Activated CD8-positive, alpha-beta T cell treated with anti-CD3 and anti-CD28 coated beads for 36 hours (primary cell): ENCODE measurements at regions not wholly inside any gene's neighbourhood (a gene's known extent, or its start where the extent isn't known, plus 50 kb on each side); places are given as distances from the start of the nearest gene placed in this dataset.
A peak's percentile ranks its signal among the peaks of the same experiment; 100 is the strongest.

Source experiments
- ATAC-seq: fragments of 200-7000 bp; cut with Tn5 transposase; one replicate; pipeline ENCODE4 v1.10.0; 2021; ENCODE audit warnings: mild to moderate bottlenecking, moderate library complexity
- CTCF ChIA-PET: fragments of 350-600 bp; sonication (Branson Sonifier 250); formaldehyde crosslinking; loops from one replicate; lab custom pipeline; 2021; ENCODE audit warnings: antibody characterized with exemption; lab: Charles Lee
- POLR2A ChIA-PET: fragments of 350-600 bp; sonication (Branson Sonifier 250); formaldehyde crosslinking; loops from one replicate; lab custom pipeline; 2021; ENCODE audit warnings: antibody characterized with exemption; lab: Charles Lee
- DNase-seq: peaks from one replicate; pipeline ENCODE4 v3.0.0-alpha.2; 2020
- H3K27ac Mint-ChIP-seq: one replicate; pipeline ENCODE4 v1.8.0; 2021; ENCODE audit warnings: mild to moderate bottlenecking, mixed read lengths
- H3K27me3 Mint-ChIP-seq: one replicate; pipeline ENCODE4 v1.8.0; 2021; ENCODE audit warnings: mixed read lengths
- H3K36me3 Mint-ChIP-seq: one replicate; pipeline ENCODE4 v1.8.0; 2021; ENCODE audit warnings: low read depth, mixed read lengths
- H3K4me1 Mint-ChIP-seq: one replicate; pipeline ENCODE4 v1.8.0; 2021; ENCODE audit warnings: low read depth, mixed read lengths
- H3K4me3 Mint-ChIP-seq: one replicate; pipeline ENCODE4 v1.8.0; 2021; ENCODE audit warnings: mild to moderate bottlenecking, moderate library complexity, mixed read lengths
- H3K9me3 Mint-ChIP-seq: one replicate; pipeline ENCODE4 v1.8.0; 2021; ENCODE audit warnings: mixed read lengths
- intact Hi-C: fragments of 100-400 bp; cut with micrococcal nuclease; formaldehyde crosslinking; loops from one replicate; pipeline ENCODE4 v1.10.0; 2022
- TF ChIP-seq, protein P1 (sequence below): fragments of 200-600 bp; IDR thresholded peaks from one replicate; pipeline ENCODE4 v1.8.0; 2022; ENCODE audit warnings: antibody characterized with exemption, mild to moderate bottlenecking

DNA sequence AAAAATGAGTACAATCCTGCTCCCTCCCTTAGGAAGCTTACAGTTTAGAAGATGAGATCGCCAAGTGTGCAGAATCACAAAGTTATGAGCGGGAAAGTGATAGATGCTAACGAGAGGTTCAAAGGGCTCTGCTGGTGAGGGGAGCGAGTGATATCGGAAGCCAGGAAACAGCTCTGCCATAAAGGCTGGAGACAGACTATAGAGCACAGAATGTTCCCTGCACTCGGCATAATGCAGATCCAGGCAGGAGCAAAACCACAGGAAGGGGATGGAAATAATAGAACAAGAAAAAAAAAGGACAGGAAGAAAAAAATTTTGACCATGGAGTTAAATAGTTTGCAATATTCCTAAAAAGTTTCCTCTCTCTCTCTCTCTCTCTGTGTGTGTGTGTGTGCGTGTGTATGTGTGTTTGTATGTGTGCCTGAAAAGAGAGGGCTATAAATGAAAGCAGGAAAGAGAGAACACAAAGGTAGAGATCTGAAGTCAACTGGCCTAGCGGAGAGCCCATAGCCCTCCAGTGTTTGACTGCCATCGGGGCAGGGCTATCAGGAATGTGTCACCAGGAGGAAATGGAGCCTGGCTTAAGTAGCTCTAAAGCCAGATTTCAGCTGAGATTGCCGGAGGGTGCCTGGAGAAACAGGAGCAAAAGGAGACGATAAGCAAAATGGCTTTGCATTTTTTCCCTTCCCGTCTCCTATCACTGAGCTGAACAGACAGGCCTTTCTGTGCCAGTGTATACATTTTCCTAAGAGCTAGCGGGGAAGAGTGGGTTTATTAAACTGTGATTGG is 175.8 kb upstream of the LYZL1 start:
- H3K4me1 Mint-ChIP-seq, result no peaks in the 10 kb centered on the region
- ATAC-seq, result no peak
- H3K36me3 Mint-ChIP-seq, result no peaks in the 10 kb centered on the region
- intact Hi-C loops, result no loop called here
- POLR2A ChIA-PET, result no interaction called here
- H3K4me3 Mint-ChIP-seq, result no peak overlapping the region
- peaks cover 7% of the 10 kb centered on the region for H3K9me3 Mint-ChIP-seq
- peaks cover 2% of the 10 kb centered on the region for H3K27me3 Mint-ChIP-seq
- H3K27ac Mint-ChIP-seq, result no peak overlapping the region
- TF ChIP-seq, protein P1, sequence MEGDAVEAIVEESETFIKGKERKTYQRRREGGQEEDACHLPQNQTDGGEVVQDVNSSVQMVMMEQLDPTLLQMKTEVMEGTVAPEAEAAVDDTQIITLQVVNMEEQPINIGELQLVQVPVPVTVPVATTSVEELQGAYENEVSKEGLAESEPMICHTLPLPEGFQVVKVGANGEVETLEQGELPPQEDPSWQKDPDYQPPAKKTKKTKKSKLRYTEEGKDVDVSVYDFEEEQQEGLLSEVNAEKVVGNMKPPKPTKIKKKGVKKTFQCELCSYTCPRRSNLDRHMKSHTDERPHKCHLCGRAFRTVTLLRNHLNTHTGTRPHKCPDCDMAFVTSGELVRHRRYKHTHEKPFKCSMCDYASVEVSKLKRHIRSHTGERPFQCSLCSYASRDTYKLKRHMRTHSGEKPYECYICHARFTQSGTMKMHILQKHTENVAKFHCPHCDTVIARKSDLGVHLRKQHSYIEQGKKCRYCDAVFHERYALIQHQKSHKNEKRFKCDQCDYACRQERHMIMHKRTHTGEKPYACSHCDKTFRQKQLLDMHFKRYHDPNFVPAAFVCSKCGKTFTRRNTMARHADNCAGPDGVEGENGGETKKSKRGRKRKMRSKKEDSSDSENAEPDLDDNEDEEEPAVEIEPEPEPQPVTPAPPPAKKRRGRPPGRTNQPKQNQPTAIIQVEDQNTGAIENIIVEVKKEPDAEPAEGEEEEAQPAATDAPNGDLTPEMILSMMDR, result no peak
- CTCF ChIA-PET, result no interaction called here
- no peak for DNase-seq

GRCh38 chr10:29113616-29113945 is 175.3 kb upstream of the LYZL1 start:
- Mint-ChIP-seq H3K4me1 (no peaks in the 10 kb centered on the region), H3K36me3 (no peaks in the 10 kb centered on the region), H3K27ac (no peak overlapping the region), H3K4me3 (no peak overlapping the region), H3K27me3 (peaks cover 2% of the 10 kb centered on the region), H3K9me3 (peaks cover 10% of the 10 kb centered on the region)
- ChIA-PET POLR2A (no interaction called here), CTCF (no interaction called here)
- ATAC-seq, result no peak
- TF ChIP-seq, protein P1, result no peak
- intact Hi-C loops, result no loop called here
- DNase-seq, result no peak

DNA sequence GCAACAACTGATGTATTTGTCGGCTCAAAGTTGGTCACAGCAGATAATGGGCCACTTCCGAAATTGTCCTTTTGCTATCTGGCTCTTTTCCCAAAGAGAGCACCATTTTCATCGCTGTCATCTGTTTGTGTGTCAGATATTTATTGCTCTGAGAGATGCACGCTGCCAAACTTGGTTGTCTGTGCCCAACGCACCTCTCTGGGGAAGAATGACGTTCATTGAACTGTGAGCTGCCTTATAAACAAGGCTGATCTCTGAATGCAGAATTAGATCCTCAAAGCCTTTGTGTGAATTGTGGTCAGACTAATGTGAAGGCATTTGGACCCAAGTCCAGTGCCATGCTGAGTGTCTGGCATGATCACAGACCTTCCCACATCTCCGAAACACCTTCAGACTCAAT is 174.7 kb upstream of the LYZL1 start:
- ATAC-seq (no peak), DNase-seq (no peak)
- H3K4me1 Mint-ChIP-seq, result no peaks in the 10 kb centered on the region
- H3K4me3 Mint-ChIP-seq, result no peak overlapping the region
- TF ChIP-seq, protein P1, result no peak
- no peak overlapping the region for H3K27ac Mint-ChIP-seq
- peaks cover 2% of the 10 kb centered on the region for H3K27me3 Mint-ChIP-seq
- intact Hi-C loops, result no loop called here
- peaks cover 14% of the 10 kb centered on the region for H3K9me3 Mint-ChIP-seq
- ChIA-PET CTCF (no interaction called here), POLR2A (no interaction called here)
- H3K36me3 Mint-ChIP-seq, result no peaks in the 10 kb centered on the region

DNA sequence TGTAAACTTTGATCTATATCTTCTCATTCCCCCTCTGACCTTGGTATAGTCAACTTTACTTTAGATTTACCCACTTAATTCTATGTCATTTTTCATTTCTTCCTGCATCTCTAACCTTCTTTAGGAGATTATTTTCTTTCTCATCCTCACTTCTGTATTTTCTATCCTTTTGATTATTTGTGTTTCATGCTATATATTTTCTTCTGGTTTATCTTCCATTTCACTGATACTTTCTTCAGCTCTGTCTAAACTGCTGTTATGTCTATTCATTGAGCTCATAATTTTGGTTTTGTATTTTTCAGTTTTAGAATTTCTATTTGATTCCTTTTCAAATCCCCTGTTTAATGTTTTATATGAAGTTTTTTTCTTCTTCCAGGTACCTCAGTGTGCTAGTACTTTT is 171.1 kb upstream of the LYZL1 start:
- no peak overlapping the region for H3K4me3 Mint-ChIP-seq
- ChIA-PET POLR2A (no interaction called here), CTCF (no interaction called here)
- H3K9me3 Mint-ChIP-seq, result peaks cover 14% of the 10 kb centered on the region
- no peak for DNase-seq
- intact Hi-C loops, result no loop called here
- TF ChIP-seq, protein P1, result no peak
- peaks cover 2% of the 10 kb centered on the region for H3K27me3 Mint-ChIP-seq
- H3K4me1 Mint-ChIP-seq, result no peaks in the 10 kb centered on the region
- no peak for ATAC-seq
- H3K27ac Mint-ChIP-seq, result no peak overlapping the region
- H3K36me3 Mint-ChIP-seq, result no peaks in the 10 kb centered on the region

- intact Hi-C loops, result no loop called here
- no peak for ATAC-seq
- no peaks in the 10 kb centered on the region for H3K4me1 Mint-ChIP-seq
- H3K9me3 Mint-ChIP-seq, result peaks cover 14% of the 10 kb centered on the region
- ChIA-PET CTCF (interaction anchor here (1.0 to 1.4 kb wide), 4 partner anchors 13 to 491 kb away, joined by 3 to 4 read pairs (median 3); no protein-coding TSS in a partner anchor), POLR2A (no interaction called here)
- H3K27me3 Mint-ChIP-seq, result no peaks in the 10 kb centered on the region
- H3K36me3 Mint-ChIP-seq, result no peaks in the 10 kb centered on the region
- no peak overlapping the region for H3K27ac Mint-ChIP-seq
- TF ChIP-seq, protein P1, result peak; percentile 25
- DNase-seq, result peak; percentile 41
- H3K4me3 Mint-ChIP-seq, result no peak overlapping the region
Observed at GRCh38 chr10:29119374-29119773, 169.5 kb upstream of the LYZL1 start.
